ENCODE measurements at regions not wholly inside any gene's neighbourhood (a gene's known extent, or its start where the extent isn't known, plus 50 kb on each side); places are given as distances from the start of the nearest gene placed in this dataset.

- TF ChIP-seq CTCF (conservative IDR thresholded peaks at IDR 0.05; ENCODE audit: low read depth, low read length) (no peak), SMC3 (IDR thresholded peaks at IDR 0.05; ENCODE audit: low read depth, low read length) (no peak), POLR2A (IDR thresholded peaks at IDR 0.05; ENCODE audit: low read depth, low read length) (no peak), CEBPB (IDR thresholded peaks at IDR 0.05; ENCODE audit: low read depth, low read length) (no peak), RAD21 (IDR thresholded peaks at IDR 0.05; ENCODE audit: low read length) (no peak), MAZ (IDR thresholded peaks at IDR 0.05; ENCODE audit: borderline replicate concordance, low read depth, low read length) (no peak), MXI1 (IDR thresholded peaks at IDR 0.05; ENCODE audit: borderline replicate concordance, low read depth, low read length) (no peak)
Observed at GRCh38 chr1:239826736-239827135, 264.9 kb upstream of the FMN2 start.

Data from IMR-90 (cell line).